H1 (cell line): ENCODE measurements at regions not wholly inside any gene's neighbourhood (a gene's known extent, or its start where the extent isn't known, plus 50 kb on each side); places are given as distances from the start of the nearest gene placed in this dataset.

Source experiments
- ATF2 ChIP-seq: IDR thresholded peaks from 2 replicates; pipeline ENCODE4 v1.6.1; 2012; ENCODE audit warnings: low read length, inconsistent platforms
- CBX5 ChIP-seq: fragments of 300-800, 300-1000 bp; sonication (generic); IDR thresholded peaks from 2 replicates; pipeline ENCODE4 v1.7.1; 2016; ENCODE audit warnings: antibody characterized with exemption, low read length, low read depth
- CEBPB ChIP-seq: IDR thresholded peaks from 2 replicates; pipeline ENCODE4 v1.6.1; 2012; ENCODE audit warnings: low read depth, low read length
- HDAC6 ChIP-seq: IDR thresholded peaks from one replicate; pipeline ENCODE4 v1.7.1; 2012; ENCODE audit warnings: low read depth, mild to moderate bottlenecking, inconsistent platforms, low read length, moderate library complexity
- SIX5 ChIP-seq: IDR thresholded peaks from 2 replicates; pipeline ENCODE4 v1.6.1; 2011; ENCODE audit warnings: mild to moderate bottlenecking, low read depth, low read length

- no peak for TF ChIP-seq CBX5
- TF ChIP-seq SIX5 = no peak
- TF ChIP-seq ATF2 = no peak
- no peak for TF ChIP-seq HDAC6
- no peak for TF ChIP-seq CEBPB
These were observed 417.2 kb upstream of the C16orf82 start (continued) for GRCh38 chr16:26649381-26650045.
